SK-N-SH (cell line): ENCODE measurements at regions not wholly inside any gene's neighbourhood (a gene's known extent, or its start where the extent isn't known, plus 50 kb on each side); places are given as distances from the start of the nearest gene placed in this dataset.
A peak's percentile ranks its signal among the peaks of the same experiment; 100 is the strongest.
"Not testable (repeated sequence)": the region's sequence is repeated elsewhere in the genome, so short reads cannot be mapped to it uniquely, and the experiment has no call there.

Experiments used
- CTCF ChIA-PET: fragments of 300-600, 350-600 bp; formaldehyde crosslinking; extraction: SDS; loops from one replicate; lab custom pipeline; 2021; lab: Yijun Ruan, JAX
- POLR2A ChIA-PET: fragments of 350-600 bp; sonication (Branson Sonifier 250); formaldehyde crosslinking; extraction: SDS; loops from one replicate; lab custom pipeline; 2020; ENCODE audit warnings: antibody characterized with exemption, inconsistent platforms; lab: Yijun Ruan, JAX
- DNase-seq: peaks from one replicate; pipeline ENCODE4 v3.0.0; 2012
- H2AFZ ChIP-seq: fragments of 200-600 bp; sonication (generic); 2 replicates; pipeline ENCODE4 v1.8.1; 2016; ENCODE audit warnings: antibody characterized with exemption, mild to moderate bottlenecking, low read depth
- H3F3A ChIP-seq: fragments of 200-600 bp; sonication (generic); replicated peaks from 2 replicates; pipeline ENCODE3; 2016; ENCODE audit warnings: antibody characterized with exemption, mild to moderate bottlenecking; ENCODE audit not compliant: insufficient read depth
- H3K27ac ChIP-seq, 2 experiments: fragments of 200-500 bp in 1 of 2; fragments of 200-600 bp in 1 of 2; sonication (Bioruptor generic) in 1 of 2; sonication (generic), shearing (Covaris generic) in 1 of 2; 2 replicates each; pipeline versions ENCODE4 v1.5.1 to v1.6.1; 2014 to 2016; ENCODE audit warnings: low read depth in 2 of 2, inconsistent platforms in 1 of 2, low read length in 1 of 2, mild to moderate bottlenecking in 1 of 2, mixed read lengths in 1 of 2
- H3K27me3 ChIP-seq: fragments of 200-600 bp; sonication (generic), shearing (Covaris generic); 2 replicates; pipeline ENCODE4 v1.6.1; 2016; ENCODE audit warnings: mixed run types; ENCODE audit not compliant: insufficient read depth
- H3K36me3 ChIP-seq, 2 experiments: fragments of 200-500 bp in 1 of 2; fragments of 200-600 bp in 1 of 2; sonication (Bioruptor generic) in 1 of 2; sonication (generic) in 1 of 2; replicated peaks in 1 of 2; 2 replicates each; pipeline versions ENCODE3 to v1.5.1; 2014 to 2016; ENCODE audit warnings: low read length in 1 of 2, mild to moderate bottlenecking in 1 of 2; ENCODE audit not compliant: insufficient read depth in 2 of 2, control insufficient read depth in 1 of 2
- H3K4me1 ChIP-seq, 2 experiments: fragments of 200-500 bp in 1 of 2; fragments of 200-600 bp in 1 of 2; sonication (Bioruptor generic) in 1 of 2; sonication (generic), shearing (Covaris generic) in 1 of 2; 2 replicates each; pipeline versions ENCODE4 v1.5.1 to v1.6.1; 2014 to 2016; ENCODE audit warnings: low read depth in 1 of 2, low read length in 1 of 2, mixed run types in 1 of 2; ENCODE audit not compliant: insufficient read depth in 2 of 2, control insufficient read depth in 1 of 2
- H3K4me2 ChIP-seq: fragments of 200-600 bp; sonication (generic), shearing (Covaris generic); 2 replicates; pipeline ENCODE4 v1.6.1; 2017; ENCODE audit warnings: mixed run types
- H3K4me3 ChIP-seq, 2 experiments: fragments of 200-500 bp in 1 of 2; fragments of 200-600 bp in 1 of 2; sonication (Bioruptor generic) in 1 of 2; sonication (generic), shearing (Covaris generic) in 1 of 2; 2 replicates each; pipeline versions ENCODE4 v1.5.1 to v1.8.1; 2014 to 2016; ENCODE audit warnings: low read depth in 2 of 2, inconsistent platforms in 1 of 2, low read length in 1 of 2, mild to moderate bottlenecking in 1 of 2, mixed read lengths in 1 of 2, moderate library complexity in 1 of 2
- H3K79me2 ChIP-seq: fragments of 200-600 bp; sonication (generic); 2 replicates; pipeline ENCODE4 v1.8.1; 2017; ENCODE audit warnings: mild to moderate bottlenecking; ENCODE audit not compliant: insufficient read depth
- H3K9ac ChIP-seq: fragments of 200-600 bp; sonication (generic); 2 replicates; pipeline ENCODE4 v1.6.1; 2017; ENCODE audit warnings: mixed run types
- H3K9me2 ChIP-seq: fragments of 200-600 bp; sonication (generic); 2 replicates; pipeline ENCODE4 v1.6.1; 2017; ENCODE audit warnings: mixed run types
- H3K9me3 ChIP-seq: fragments of 200-600 bp; sonication (generic); 2 replicates; pipeline ENCODE4 v1.6.1; 2017; ENCODE audit warnings: mixed run types, mild to moderate bottlenecking, moderate library complexity
- H4K20me1 ChIP-seq: fragments of 200-600 bp; sonication (generic); 2 replicates; pipeline ENCODE4 v1.6.1; 2017; ENCODE audit warnings: mild to moderate bottlenecking, mixed run types; ENCODE audit not compliant: insufficient read depth
- EP300 ChIP-seq, 2 experiments: IDR thresholded peaks; 2 replicates each; pipeline versions ENCODE4 v1.4.0 to v1.6.1; 2012; ENCODE audit warnings: borderline replicate concordance in 1 of 2, low read depth in 1 of 2, low read length in 1 of 2
- FOXM1 ChIP-seq: IDR thresholded peaks from 2 replicates; pipeline ENCODE4 v1.4.0; 2012; ENCODE audit warnings: low read depth, mild to moderate bottlenecking
- IRF3 ChIP-seq: fragments of 150-350 bp; IDR thresholded peaks from 2 replicates; pipeline ENCODE4 v1.6.1; 2016; ENCODE audit warnings: mild to moderate bottlenecking, low read depth, low read length
- MAX ChIP-seq: IDR thresholded peaks from 2 replicates; pipeline ENCODE4 v1.4.0; 2012; ENCODE audit warnings: low read depth
- MXI1 ChIP-seq: IDR thresholded peaks from 2 replicates; pipeline ENCODE4 v1.6.1; 2012; ENCODE audit warnings: mild to moderate bottlenecking, low read depth, low read length, improper control_type of control experiment
- NFIC ChIP-seq: IDR thresholded peaks from 2 replicates; pipeline ENCODE4 v1.4.0; 2012; ENCODE audit warnings: borderline replicate concordance
- PBX3 ChIP-seq: IDR thresholded peaks from 2 replicates; pipeline ENCODE4; 2012
- POLR2AphosphoS5 ChIP-seq: IDR thresholded peaks from 2 replicates; pipeline ENCODE4 v1.6.1; 2012; ENCODE audit warnings: low read depth, low read length
- RAD21 ChIP-seq: IDR thresholded peaks from 2 replicates; pipeline ENCODE4 v1.6.1; 2012; ENCODE audit warnings: mild to moderate bottlenecking, low read length
- TAF1 ChIP-seq: IDR thresholded peaks from 2 replicates; pipeline ENCODE4 v1.6.1; 2012; ENCODE audit warnings: low read depth, mild to moderate bottlenecking, low read length, moderate library complexity, borderline replicate concordance
- TEAD4 ChIP-seq: IDR thresholded peaks from 2 replicates; pipeline ENCODE4 v1.4.0; 2012; ENCODE audit warnings: mild to moderate bottlenecking, borderline replicate concordance; ENCODE audit not compliant: insufficient read depth
- USF2 ChIP-seq: fragments of 150-350 bp; IDR thresholded peaks from 2 replicates; pipeline ENCODE4 v1.6.1; 2017; ENCODE audit warnings: antibody characterized with exemption, low read length, low read depth, borderline replicate concordance
- YY1 ChIP-seq: IDR thresholded peaks from 2 replicates; pipeline ENCODE4 v1.4.0; 2012; ENCODE audit warnings: low read depth, mild to moderate bottlenecking
- WGBS: methylation state at CpG from one replicate; pipeline ENCODE4 v1.1.6; 2017; ENCODE audit warnings: low lambda C conversion rate; 5-methylcytosine and 5-hydroxymethylcytosine counted together

GRCh38 chrX:35497453-35497852 lies 300.7 kb upstream of the MAGEB16 start:
- H3K4me2 ChIP-seq, H3F3A ChIP-seq, H3K27ac ChIP-seq, H3K9me2 ChIP-seq, H3K9ac ChIP-seq, H3K9me3 ChIP-seq, H3K36me3 ChIP-seq, H3K4me1 ChIP-seq, H3K27me3 ChIP-seq, CTCF ChIA-PET, H3K79me2 ChIP-seq, H4K20me1 ChIP-seq, H2AFZ ChIP-seq, H3K4me3 ChIP-seq, DNase-seq, POLR2A ChIA-PET: not testable (repeated sequence)
- WGBS, result 0% methylated on average over 7 of the region's 7 CpGs

- Histone ChIP-seq H3K9me3 (no peaks in the 10 kb centered on the region), H3K4me3 (no peak overlapping the region), H3K36me3 (no peaks in the 10 kb centered on the region), H2AFZ (no peak overlapping the region), H3K9me2 (no peaks in the 10 kb centered on the region), H3F3A (no peaks in the 10 kb centered on the region), H3K27ac (no peak overlapping the region), H3K27me3 (no peaks in the 10 kb centered on the region), H3K4me1 (no peaks in the 10 kb centered on the region), H3K9ac (no peak overlapping the region), H3K79me2 (no peaks in the 10 kb centered on the region), H3K4me2 (no peak overlapping the region), H4K20me1 (no peaks in the 10 kb centered on the region)
- WGBS, result 67% methylated on average over 10 of the region's 55 CpGs
- TF ChIP-seq MAX, result no peak
- TF ChIP-seq MXI1, result no peak
- TF ChIP-seq EP300 (IDR thresholded peaks at IDR 0.05; ENCODE audit: borderline replicate concordance in 1 of 2, low read depth in 1 of 2, low read length in 1 of 2), result no peak
- no peak for TF ChIP-seq USF2
- no peak for TF ChIP-seq TAF1
- no peak for TF ChIP-seq YY1
- TF ChIP-seq IRF3, result no peak
- no peak for TF ChIP-seq POLR2AphosphoS5
- TF ChIP-seq FOXM1, result no peak
- TF ChIP-seq PBX3, result no peak
- no peak for TF ChIP-seq TEAD4
- TF ChIP-seq NFIC, result no peak
- no peak for TF ChIP-seq RAD21
- ChIA-PET POLR2A (no interaction called here), CTCF (no interaction called here)
- peak; percentile 3 for DNase-seq
Measured at GRCh38 chrX:35499071-35499862, 298.9 kb upstream of the MAGEB16 start.
